SK-N-SH (cell line): ENCODE measurements at regions not wholly inside any gene's neighbourhood (a gene's known extent, or its start where the extent isn't known, plus 50 kb on each side); places are given as distances from the start of the nearest gene placed in this dataset.

Experiments
- CTCF ChIA-PET: fragments of 300-600, 350-600 bp; formaldehyde crosslinking; extraction: SDS; loops from one replicate; lab custom pipeline; 2021; lab: Yijun Ruan, JAX
- POLR2A ChIA-PET: fragments of 350-600 bp; sonication (Branson Sonifier 250); formaldehyde crosslinking; extraction: SDS; loops from one replicate; lab custom pipeline; 2020; ENCODE audit warnings: antibody characterized with exemption, inconsistent platforms; lab: Yijun Ruan, JAX
- DNase-seq: peaks from one replicate; pipeline ENCODE4 v3.0.0; 2012
- H2AFZ ChIP-seq: fragments of 200-600 bp; sonication (generic); 2 replicates; pipeline ENCODE4 v1.8.1; 2016; ENCODE audit warnings: antibody characterized with exemption, mild to moderate bottlenecking, low read depth
- H3F3A ChIP-seq: fragments of 200-600 bp; sonication (generic); replicated peaks from 2 replicates; pipeline ENCODE3; 2016; ENCODE audit warnings: antibody characterized with exemption, mild to moderate bottlenecking; ENCODE audit not compliant: insufficient read depth
- H3K27ac ChIP-seq, 2 experiments: fragments of 200-500 bp in 1 of 2; fragments of 200-600 bp in 1 of 2; sonication (Bioruptor generic) in 1 of 2; sonication (generic), shearing (Covaris generic) in 1 of 2; 2 replicates each; pipeline versions ENCODE4 v1.5.1 to v1.6.1; 2014 to 2016; ENCODE audit warnings: low read depth in 2 of 2, inconsistent platforms in 1 of 2, low read length in 1 of 2, mild to moderate bottlenecking in 1 of 2, mixed read lengths in 1 of 2
- H3K27me3 ChIP-seq: fragments of 200-600 bp; sonication (generic), shearing (Covaris generic); 2 replicates; pipeline ENCODE4 v1.6.1; 2016; ENCODE audit warnings: mixed run types; ENCODE audit not compliant: insufficient read depth
- H3K36me3 ChIP-seq, 2 experiments: fragments of 200-500 bp in 1 of 2; fragments of 200-600 bp in 1 of 2; sonication (Bioruptor generic) in 1 of 2; sonication (generic) in 1 of 2; replicated peaks in 1 of 2; 2 replicates each; pipeline versions ENCODE3 to v1.5.1; 2014 to 2016; ENCODE audit warnings: low read length in 1 of 2, mild to moderate bottlenecking in 1 of 2; ENCODE audit not compliant: insufficient read depth in 2 of 2, control insufficient read depth in 1 of 2
- H3K4me1 ChIP-seq, 2 experiments: fragments of 200-500 bp in 1 of 2; fragments of 200-600 bp in 1 of 2; sonication (Bioruptor generic) in 1 of 2; sonication (generic), shearing (Covaris generic) in 1 of 2; 2 replicates each; pipeline versions ENCODE4 v1.5.1 to v1.6.1; 2014 to 2016; ENCODE audit warnings: low read depth in 1 of 2, low read length in 1 of 2, mixed run types in 1 of 2; ENCODE audit not compliant: insufficient read depth in 2 of 2, control insufficient read depth in 1 of 2
- H3K4me2 ChIP-seq: fragments of 200-600 bp; sonication (generic), shearing (Covaris generic); 2 replicates; pipeline ENCODE4 v1.6.1; 2017; ENCODE audit warnings: mixed run types
- H3K4me3 ChIP-seq, 2 experiments: fragments of 200-500 bp in 1 of 2; fragments of 200-600 bp in 1 of 2; sonication (Bioruptor generic) in 1 of 2; sonication (generic), shearing (Covaris generic) in 1 of 2; 2 replicates each; pipeline versions ENCODE4 v1.5.1 to v1.8.1; 2014 to 2016; ENCODE audit warnings: low read depth in 2 of 2, inconsistent platforms in 1 of 2, low read length in 1 of 2, mild to moderate bottlenecking in 1 of 2, mixed read lengths in 1 of 2, moderate library complexity in 1 of 2
- H3K79me2 ChIP-seq: fragments of 200-600 bp; sonication (generic); 2 replicates; pipeline ENCODE4 v1.8.1; 2017; ENCODE audit warnings: mild to moderate bottlenecking; ENCODE audit not compliant: insufficient read depth
- H3K9ac ChIP-seq: fragments of 200-600 bp; sonication (generic); 2 replicates; pipeline ENCODE4 v1.6.1; 2017; ENCODE audit warnings: mixed run types
- H3K9me2 ChIP-seq: fragments of 200-600 bp; sonication (generic); 2 replicates; pipeline ENCODE4 v1.6.1; 2017; ENCODE audit warnings: mixed run types
- H3K9me3 ChIP-seq: fragments of 200-600 bp; sonication (generic); 2 replicates; pipeline ENCODE4 v1.6.1; 2017; ENCODE audit warnings: mixed run types, mild to moderate bottlenecking, moderate library complexity
- H4K20me1 ChIP-seq: fragments of 200-600 bp; sonication (generic); 2 replicates; pipeline ENCODE4 v1.6.1; 2017; ENCODE audit warnings: mild to moderate bottlenecking, mixed run types; ENCODE audit not compliant: insufficient read depth
- CHD2 ChIP-seq: fragments of 150-350 bp; IDR thresholded peaks from 2 replicates; pipeline ENCODE4 v1.6.1; 2018; ENCODE audit warnings: low read length; ENCODE audit not compliant: partially characterized antibody
- ELF1 ChIP-seq: IDR thresholded peaks from 2 replicates; pipeline ENCODE4 v1.4.0; 2012
- FOSL2 ChIP-seq: IDR thresholded peaks from 2 replicates; pipeline ENCODE4 v1.4.0; 2012; ENCODE audit warnings: low read depth, mild to moderate bottlenecking, moderate library complexity, borderline replicate concordance
- FOXJ3 ChIP-seq: sonication (generic); formaldehyde crosslinking; IDR thresholded peaks from 2 replicates; pipeline ENCODE4 v1.5.1; 2020; ENCODE audit warnings: mild to moderate bottlenecking, missing genetic modification reagents
- FOXM1 ChIP-seq: IDR thresholded peaks from 2 replicates; pipeline ENCODE4 v1.4.0; 2012; ENCODE audit warnings: low read depth, mild to moderate bottlenecking
- GATA2 ChIP-seq: sonication (generic); formaldehyde crosslinking; IDR thresholded peaks from 2 replicates; pipeline ENCODE4 v1.5.0; 2020; ENCODE audit warnings: mild to moderate bottlenecking, missing genetic modification reagents
- JUND ChIP-seq: IDR thresholded peaks from 2 replicates; pipeline ENCODE4 v1.4.0; 2012
- MEF2A ChIP-seq: IDR thresholded peaks from 2 replicates; pipeline ENCODE4 v1.4.0; 2012; ENCODE audit warnings: low read depth, borderline replicate concordance
- NFIC ChIP-seq: IDR thresholded peaks from 2 replicates; pipeline ENCODE4 v1.4.0; 2012; ENCODE audit warnings: borderline replicate concordance
- NRF1 ChIP-seq: IDR thresholded peaks from 2 replicates; pipeline ENCODE4 v1.6.1; 2012; ENCODE audit warnings: low read depth, mild to moderate bottlenecking, low read length
- POLR2AphosphoS5 ChIP-seq: IDR thresholded peaks from 2 replicates; pipeline ENCODE4 v1.6.1; 2012; ENCODE audit warnings: low read depth, low read length
- SIN3A ChIP-seq: IDR thresholded peaks from 2 replicates; pipeline ENCODE4 v1.6.1; 2012; ENCODE audit warnings: low read depth, mild to moderate bottlenecking, low read length, moderate library complexity, borderline replicate concordance
- SMC3 ChIP-seq: IDR thresholded peaks from 2 replicates; pipeline ENCODE4 v1.6.1; 2012; ENCODE audit warnings: low read depth, low read length, improper control_type of control experiment
- TAF1 ChIP-seq: IDR thresholded peaks from 2 replicates; pipeline ENCODE4 v1.6.1; 2012; ENCODE audit warnings: low read depth, mild to moderate bottlenecking, low read length, moderate library complexity, borderline replicate concordance
- TCF12 ChIP-seq: IDR thresholded peaks from 2 replicates; pipeline ENCODE4 v1.4.0; 2012
- YY1 ChIP-seq: IDR thresholded peaks from 2 replicates; pipeline ENCODE4 v1.4.0; 2012; ENCODE audit warnings: low read depth, mild to moderate bottlenecking
- WGBS: methylation state at CpG from one replicate; pipeline ENCODE4 v1.1.6; 2017; ENCODE audit warnings: low lambda C conversion rate; 5-methylcytosine and 5-hydroxymethylcytosine counted together
- TF ChIP-seq, protein P1 (sequence below): IDR thresholded peaks from 2 replicates; pipeline ENCODE4 v1.4.0; 2012; ENCODE audit warnings: low read depth, borderline replicate concordance
- TF ChIP-seq, protein P2 (sequence below): fragments of 150-350 bp; IDR thresholded peaks from 2 replicates; pipeline ENCODE4 v1.6.1; 2017; ENCODE audit warnings: antibody characterized with exemption, low read length, low read depth, borderline replicate concordance
- TF ChIP-seq, protein P3 (sequence below): IDR thresholded peaks from 2 replicates; pipeline ENCODE4 v1.4.0; 2012; ENCODE audit warnings: low read depth, borderline replicate concordance
- TF ChIP-seq, protein P4 (sequence below): fragments of 200-600 bp; sonication (generic); IDR thresholded peaks from 2 replicates; pipeline ENCODE4 v1.6.1; 2017; ENCODE audit warnings: antibody characterized with exemption, mild to moderate bottlenecking, moderate library complexity

DNA sequence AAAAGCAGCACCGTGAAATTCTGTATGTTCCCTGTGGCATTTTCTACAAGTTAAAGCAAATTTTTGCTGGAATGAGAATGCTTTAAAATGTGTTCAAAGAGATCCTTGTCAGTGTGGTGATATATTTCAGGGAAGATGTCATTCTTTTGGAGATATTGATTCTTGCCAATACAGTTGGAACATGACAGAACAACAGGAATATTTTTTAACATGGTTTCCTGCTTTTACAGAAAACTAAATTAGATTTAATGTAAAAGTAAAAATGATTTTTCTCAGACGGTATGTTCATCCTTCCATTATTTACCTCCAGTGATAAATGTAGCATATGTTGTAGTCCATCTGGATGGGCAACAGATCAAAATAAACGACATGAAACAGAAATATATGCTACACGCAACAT lies 474.8 kb downstream of the TMA16 start:
- ChIA-PET POLR2A (no interaction called here), CTCF (no interaction called here)
- 12% methylated on average over 4 of the region's 4 CpGs for WGBS

DNA sequence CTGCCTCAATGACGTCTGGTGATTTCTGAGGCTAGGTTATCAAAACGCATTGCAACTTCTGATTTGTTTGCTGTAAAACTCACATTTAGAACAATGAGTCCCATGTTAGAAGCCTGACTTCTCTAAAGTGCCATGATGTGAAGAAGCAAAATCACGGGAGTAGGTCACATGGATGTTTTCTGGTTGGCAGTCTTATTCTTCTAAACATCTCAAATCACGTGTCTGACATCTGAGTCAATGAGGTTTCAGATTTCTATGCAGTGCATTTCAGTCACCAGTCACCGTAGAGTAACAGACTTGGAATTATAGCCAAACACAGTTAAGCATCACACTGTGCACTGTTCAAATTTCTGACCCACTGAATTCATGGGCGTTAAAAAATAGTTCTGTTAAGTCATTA lies 482.1 kb downstream of the TMA16 start:
- H3K4me1 ChIP-seq, result no peaks in the 10 kb centered on the region
- no peaks in the 10 kb centered on the region for H3K9me2 ChIP-seq
- no peak overlapping the region for H3K9ac ChIP-seq
- 5% methylated on average over 6 of the region's 6 CpGs for WGBS
- no peaks in the 10 kb centered on the region for H3K79me2 ChIP-seq
- H3F3A ChIP-seq, result no peaks in the 10 kb centered on the region
- CTCF ChIA-PET, result no interaction called here
- no peaks in the 10 kb centered on the region for H3K9me3 ChIP-seq
- H3K4me2 ChIP-seq, result no peak overlapping the region
- H3K27me3 ChIP-seq, result no peaks in the 10 kb centered on the region
- TF ChIP-seq JUND (no peak), GATA2 (no peak), SIN3A (no peak), CHD2 (no peak), NRF1 (no peak), FOSL2 (no peak), YY1 (no peak), NFIC (no peak), FOXM1 (no peak), FOXJ3 (no peak), POLR2AphosphoS5 (no peak), TAF1 (no peak), TCF12 (no peak), SMC3 (no peak), ELF1 (no peak), MEF2A (no peak)
- TF ChIP-seq, protein P1, sequence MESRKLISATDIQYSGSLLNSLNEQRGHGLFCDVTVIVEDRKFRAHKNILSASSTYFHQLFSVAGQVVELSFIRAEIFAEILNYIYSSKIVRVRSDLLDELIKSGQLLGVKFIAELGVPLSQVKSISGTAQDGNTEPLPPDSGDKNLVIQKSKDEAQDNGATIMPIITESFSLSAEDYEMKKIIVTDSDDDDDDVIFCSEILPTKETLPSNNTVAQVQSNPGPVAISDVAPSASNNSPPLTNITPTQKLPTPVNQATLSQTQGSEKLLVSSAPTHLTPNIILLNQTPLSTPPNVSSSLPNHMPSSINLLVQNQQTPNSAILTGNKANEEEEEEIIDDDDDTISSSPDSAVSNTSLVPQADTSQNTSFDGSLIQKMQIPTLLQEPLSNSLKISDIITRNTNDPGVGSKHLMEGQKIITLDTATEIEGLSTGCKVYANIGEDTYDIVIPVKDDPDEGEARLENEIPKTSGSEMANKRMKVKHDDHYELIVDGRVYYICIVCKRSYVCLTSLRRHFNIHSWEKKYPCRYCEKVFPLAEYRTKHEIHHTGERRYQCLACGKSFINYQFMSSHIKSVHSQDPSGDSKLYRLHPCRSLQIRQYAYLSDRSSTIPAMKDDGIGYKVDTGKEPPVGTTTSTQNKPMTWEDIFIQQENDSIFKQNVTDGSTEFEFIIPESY, result no peak
- TF ChIP-seq, protein P2, sequence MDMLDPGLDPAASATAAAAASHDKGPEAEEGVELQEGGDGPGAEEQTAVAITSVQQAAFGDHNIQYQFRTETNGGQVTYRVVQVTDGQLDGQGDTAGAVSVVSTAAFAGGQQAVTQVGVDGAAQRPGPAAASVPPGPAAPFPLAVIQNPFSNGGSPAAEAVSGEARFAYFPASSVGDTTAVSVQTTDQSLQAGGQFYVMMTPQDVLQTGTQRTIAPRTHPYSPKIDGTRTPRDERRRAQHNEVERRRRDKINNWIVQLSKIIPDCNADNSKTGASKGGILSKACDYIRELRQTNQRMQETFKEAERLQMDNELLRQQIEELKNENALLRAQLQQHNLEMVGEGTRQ, result no peak
- TF ChIP-seq, protein P3, sequence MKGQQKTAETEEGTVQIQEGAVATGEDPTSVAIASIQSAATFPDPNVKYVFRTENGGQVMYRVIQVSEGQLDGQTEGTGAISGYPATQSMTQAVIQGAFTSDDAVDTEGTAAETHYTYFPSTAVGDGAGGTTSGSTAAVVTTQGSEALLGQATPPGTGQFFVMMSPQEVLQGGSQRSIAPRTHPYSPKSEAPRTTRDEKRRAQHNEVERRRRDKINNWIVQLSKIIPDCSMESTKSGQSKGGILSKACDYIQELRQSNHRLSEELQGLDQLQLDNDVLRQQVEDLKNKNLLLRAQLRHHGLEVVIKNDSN, result no peak
- TF ChIP-seq, all 33 proteins: peak for 0
- Histone ChIP-seq H2AFZ (no peak overlapping the region), H4K20me1 (no peaks in the 10 kb centered on the region), H3K36me3 (no peaks in the 10 kb centered on the region), H3K4me3 (no peak overlapping the region), H3K27ac (no peak overlapping the region)
- no peak for DNase-seq
- POLR2A ChIA-PET, result no interaction called here

More for the DNA sequence above, 474.8 kb downstream of the TMA16 start:
- no peaks in the 10 kb centered on the region for H3F3A ChIP-seq
- no peak overlapping the region for H2AFZ ChIP-seq
- no peaks in the 10 kb centered on the region for H3K9me2 ChIP-seq
- no peaks in the 10 kb centered on the region for H3K36me3 ChIP-seq
- TF ChIP-seq, protein P4, sequence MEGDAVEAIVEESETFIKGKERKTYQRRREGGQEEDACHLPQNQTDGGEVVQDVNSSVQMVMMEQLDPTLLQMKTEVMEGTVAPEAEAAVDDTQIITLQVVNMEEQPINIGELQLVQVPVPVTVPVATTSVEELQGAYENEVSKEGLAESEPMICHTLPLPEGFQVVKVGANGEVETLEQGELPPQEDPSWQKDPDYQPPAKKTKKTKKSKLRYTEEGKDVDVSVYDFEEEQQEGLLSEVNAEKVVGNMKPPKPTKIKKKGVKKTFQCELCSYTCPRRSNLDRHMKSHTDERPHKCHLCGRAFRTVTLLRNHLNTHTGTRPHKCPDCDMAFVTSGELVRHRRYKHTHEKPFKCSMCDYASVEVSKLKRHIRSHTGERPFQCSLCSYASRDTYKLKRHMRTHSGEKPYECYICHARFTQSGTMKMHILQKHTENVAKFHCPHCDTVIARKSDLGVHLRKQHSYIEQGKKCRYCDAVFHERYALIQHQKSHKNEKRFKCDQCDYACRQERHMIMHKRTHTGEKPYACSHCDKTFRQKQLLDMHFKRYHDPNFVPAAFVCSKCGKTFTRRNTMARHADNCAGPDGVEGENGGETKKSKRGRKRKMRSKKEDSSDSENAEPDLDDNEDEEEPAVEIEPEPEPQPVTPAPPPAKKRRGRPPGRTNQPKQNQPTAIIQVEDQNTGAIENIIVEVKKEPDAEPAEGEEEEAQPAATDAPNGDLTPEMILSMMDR, result no peak
- TF ChIP-seq TCF12, result no peak
- no peak overlapping the region for H3K4me3 ChIP-seq
- H3K4me1 ChIP-seq, result no peaks in the 10 kb centered on the region
- no peaks in the 10 kb centered on the region for H4K20me1 ChIP-seq
- no peaks in the 10 kb centered on the region for H3K27me3 ChIP-seq
- no peak overlapping the region for H3K27ac ChIP-seq
- no peaks in the 10 kb centered on the region for H3K9me3 ChIP-seq
- H3K79me2 ChIP-seq, result no peaks in the 10 kb centered on the region
- H3K9ac ChIP-seq, result no peak overlapping the region
- no peak overlapping the region for H3K4me2 ChIP-seq
- DNase-seq, result no peak
